ENCODE measurements at regions not wholly inside any gene's neighbourhood (a gene's known extent, or its start where the extent isn't known, plus 50 kb on each side); places are given as distances from the start of the nearest gene placed in this dataset.

DNA sequence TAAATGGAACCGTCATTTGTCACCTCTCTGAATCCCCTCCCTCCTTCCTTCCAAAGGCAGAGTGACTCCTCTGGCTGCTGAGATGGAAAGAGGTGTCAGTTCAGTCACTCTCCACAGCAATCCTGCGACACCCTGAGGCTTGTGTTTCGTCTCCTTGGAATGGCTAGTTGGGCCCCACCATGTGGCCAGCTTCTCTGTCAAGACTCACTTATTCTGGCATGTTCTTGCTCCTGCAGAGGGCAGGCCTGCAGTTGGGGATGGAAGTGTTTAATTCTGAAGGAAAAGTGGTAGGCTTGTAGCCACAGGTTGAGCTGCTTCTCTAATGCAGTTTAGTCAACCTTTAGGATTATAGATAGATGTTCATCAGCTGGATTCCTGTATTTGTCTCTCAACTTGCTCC lies 149.6 kb downstream of the LMO4 start (continued):
- TF ChIP-seq, protein P1, sequence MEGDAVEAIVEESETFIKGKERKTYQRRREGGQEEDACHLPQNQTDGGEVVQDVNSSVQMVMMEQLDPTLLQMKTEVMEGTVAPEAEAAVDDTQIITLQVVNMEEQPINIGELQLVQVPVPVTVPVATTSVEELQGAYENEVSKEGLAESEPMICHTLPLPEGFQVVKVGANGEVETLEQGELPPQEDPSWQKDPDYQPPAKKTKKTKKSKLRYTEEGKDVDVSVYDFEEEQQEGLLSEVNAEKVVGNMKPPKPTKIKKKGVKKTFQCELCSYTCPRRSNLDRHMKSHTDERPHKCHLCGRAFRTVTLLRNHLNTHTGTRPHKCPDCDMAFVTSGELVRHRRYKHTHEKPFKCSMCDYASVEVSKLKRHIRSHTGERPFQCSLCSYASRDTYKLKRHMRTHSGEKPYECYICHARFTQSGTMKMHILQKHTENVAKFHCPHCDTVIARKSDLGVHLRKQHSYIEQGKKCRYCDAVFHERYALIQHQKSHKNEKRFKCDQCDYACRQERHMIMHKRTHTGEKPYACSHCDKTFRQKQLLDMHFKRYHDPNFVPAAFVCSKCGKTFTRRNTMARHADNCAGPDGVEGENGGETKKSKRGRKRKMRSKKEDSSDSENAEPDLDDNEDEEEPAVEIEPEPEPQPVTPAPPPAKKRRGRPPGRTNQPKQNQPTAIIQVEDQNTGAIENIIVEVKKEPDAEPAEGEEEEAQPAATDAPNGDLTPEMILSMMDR (IDR thresholded peaks at IDR 0.05) = no peak
- TF ChIP-seq OVOL2 (CRISPR knock-in tag; IDR thresholded peaks at IDR 0.05; ENCODE audit: borderline replicate concordance) (no peak), NFATC4 (CRISPR knock-in tag; IDR thresholded peaks at IDR 0.05) (no peak), SP1 (CRISPR knock-in tag; conservative IDR thresholded peaks at IDR 0.05) (peak; percentile 58), TEAD1 (CRISPR knock-in tag; IDR thresholded peaks at IDR 0.05) (peak; percentile 53; the same call in 1 of the 2 replicates), NFE2L1 (CRISPR knock-in tag; IDR thresholded peaks at IDR 0.05) (peak; percentile 77; the same call in 1 of the 2 replicates), CREM (CRISPR knock-in tag; IDR thresholded peaks at IDR 0.05) (no peak)
- TF ChIP-seq, protein P2, sequence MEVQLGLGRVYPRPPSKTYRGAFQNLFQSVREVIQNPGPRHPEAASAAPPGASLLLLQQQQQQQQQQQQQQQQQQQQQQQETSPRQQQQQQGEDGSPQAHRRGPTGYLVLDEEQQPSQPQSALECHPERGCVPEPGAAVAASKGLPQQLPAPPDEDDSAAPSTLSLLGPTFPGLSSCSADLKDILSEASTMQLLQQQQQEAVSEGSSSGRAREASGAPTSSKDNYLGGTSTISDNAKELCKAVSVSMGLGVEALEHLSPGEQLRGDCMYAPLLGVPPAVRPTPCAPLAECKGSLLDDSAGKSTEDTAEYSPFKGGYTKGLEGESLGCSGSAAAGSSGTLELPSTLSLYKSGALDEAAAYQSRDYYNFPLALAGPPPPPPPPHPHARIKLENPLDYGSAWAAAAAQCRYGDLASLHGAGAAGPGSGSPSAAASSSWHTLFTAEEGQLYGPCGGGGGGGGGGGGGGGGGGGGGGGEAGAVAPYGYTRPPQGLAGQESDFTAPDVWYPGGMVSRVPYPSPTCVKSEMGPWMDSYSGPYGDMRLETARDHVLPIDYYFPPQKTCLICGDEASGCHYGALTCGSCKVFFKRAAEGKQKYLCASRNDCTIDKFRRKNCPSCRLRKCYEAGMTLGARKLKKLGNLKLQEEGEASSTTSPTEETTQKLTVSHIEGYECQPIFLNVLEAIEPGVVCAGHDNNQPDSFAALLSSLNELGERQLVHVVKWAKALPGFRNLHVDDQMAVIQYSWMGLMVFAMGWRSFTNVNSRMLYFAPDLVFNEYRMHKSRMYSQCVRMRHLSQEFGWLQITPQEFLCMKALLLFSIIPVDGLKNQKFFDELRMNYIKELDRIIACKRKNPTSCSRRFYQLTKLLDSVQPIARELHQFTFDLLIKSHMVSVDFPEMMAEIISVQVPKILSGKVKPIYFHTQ (CRISPR knock-in tag; IDR thresholded peaks at IDR 0.05) = no peak

DNA sequence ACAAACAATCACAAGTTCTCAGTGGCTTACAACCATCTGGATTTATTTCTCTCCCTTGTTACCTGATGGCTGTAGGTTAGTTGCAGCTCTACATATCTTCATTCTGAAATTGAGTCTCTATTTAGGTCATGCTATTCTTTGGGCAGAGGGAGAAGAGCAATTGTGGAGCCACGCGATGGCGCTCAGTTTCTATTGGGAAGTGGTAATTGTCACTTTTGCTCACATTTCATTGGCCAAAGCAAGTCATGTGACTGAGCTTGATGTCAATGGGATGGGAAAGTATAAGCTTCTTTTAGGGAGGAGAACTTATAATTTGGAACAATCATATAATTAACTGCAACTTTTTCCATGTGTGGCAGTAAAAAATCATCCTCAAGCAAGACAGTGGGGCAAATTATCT lies 166.5 kb downstream of the LMO4 start:
- no peak for DNase-seq (ENCODE audit: low spot score)
- H3K4me1 Mint-ChIP-seq = peaks cover 6% of the 10 kb centered on the region
- CTCF ChIA-PET = interaction anchor here (0.5 kb wide), 1 partner anchor 620 kb away, joined by 4 read pairs; no protein-coding TSS in a partner anchor
- no peaks in the 10 kb centered on the region for H3K27me3 Mint-ChIP-seq (ENCODE audit: low read depth)
- no peaks in the 10 kb centered on the region; the same call in 1 of the 2 replicates for H3K9me3 Mint-ChIP-seq
- no peak overlapping the region for H3K27ac Mint-ChIP-seq
- ATAC-seq = no peak
- no peaks in the 10 kb centered on the region for H3K36me3 Mint-ChIP-seq
- POLR2A ChIA-PET = no interaction called here
- TF ChIP-seq, protein P3, sequence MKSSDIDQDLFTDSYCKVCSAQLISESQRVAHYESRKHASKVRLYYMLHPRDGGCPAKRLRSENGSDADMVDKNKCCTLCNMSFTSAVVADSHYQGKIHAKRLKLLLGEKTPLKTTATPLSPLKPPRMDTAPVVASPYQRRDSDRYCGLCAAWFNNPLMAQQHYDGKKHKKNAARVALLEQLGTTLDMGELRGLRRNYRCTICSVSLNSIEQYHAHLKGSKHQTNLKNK (CRISPR knock-in tag; IDR thresholded peaks at IDR 0.05) = no peak
- TF ChIP-seq, protein P4, sequence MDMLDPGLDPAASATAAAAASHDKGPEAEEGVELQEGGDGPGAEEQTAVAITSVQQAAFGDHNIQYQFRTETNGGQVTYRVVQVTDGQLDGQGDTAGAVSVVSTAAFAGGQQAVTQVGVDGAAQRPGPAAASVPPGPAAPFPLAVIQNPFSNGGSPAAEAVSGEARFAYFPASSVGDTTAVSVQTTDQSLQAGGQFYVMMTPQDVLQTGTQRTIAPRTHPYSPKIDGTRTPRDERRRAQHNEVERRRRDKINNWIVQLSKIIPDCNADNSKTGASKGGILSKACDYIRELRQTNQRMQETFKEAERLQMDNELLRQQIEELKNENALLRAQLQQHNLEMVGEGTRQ (CRISPR knock-in tag; IDR thresholded peaks at IDR 0.05) = peak; percentile 69
- no peak overlapping the region for H3K4me3 Mint-ChIP-seq

DNA sequence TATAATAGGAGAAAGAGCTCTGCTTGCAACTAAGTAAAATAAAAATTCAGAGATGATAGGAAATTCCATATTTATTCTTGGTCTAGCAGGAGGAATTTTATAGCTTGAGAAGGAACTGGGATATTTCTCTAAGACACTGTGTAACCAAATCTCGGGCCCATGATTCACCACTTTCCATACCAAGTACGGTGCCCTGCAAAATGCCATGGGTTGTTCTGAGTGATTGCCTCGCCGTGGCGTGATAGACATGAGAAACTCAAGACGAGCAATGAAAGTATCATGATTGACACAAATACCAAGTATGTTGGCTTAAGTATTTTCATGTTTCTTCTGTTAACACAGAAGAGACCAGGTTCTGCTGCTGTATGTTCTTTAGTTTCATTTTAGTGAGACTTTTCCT lies 167.2 kb downstream of the LMO4 start:
- Mint-ChIP-seq H3K4me1 (peaks cover 6% of the 10 kb centered on the region), H3K36me3 (no peaks in the 10 kb centered on the region), H3K9me3 (no peaks in the 10 kb centered on the region; the same call in 1 of the 2 replicates), H3K4me3 (no peak overlapping the region), H3K27me3 (ENCODE audit: low read depth) (no peaks in the 10 kb centered on the region), H3K27ac (no peak overlapping the region)
- DNase-seq (ENCODE audit: low spot score) (no peak), ATAC-seq (no peak)
- POLR2A ChIA-PET = no interaction called here
- CTCF ChIA-PET = interaction anchor here (0.5 kb wide), 1 partner anchor 620 kb away, joined by 4 read pairs; no protein-coding TSS in a partner anchor
- no peak for TF ChIP-seq FOXJ3 (CRISPR knock-in tag; IDR thresholded peaks at IDR 0.05; ENCODE audit: borderline replicate concordance)
- TF ChIP-seq SMAD3 (CRISPR knock-in tag; IDR thresholded peaks at IDR 0.05; ENCODE audit: borderline replicate concordance) = no peak
- no peak for TF ChIP-seq EMX1 (CRISPR knock-in tag; IDR thresholded peaks at IDR 0.05)
- TF ChIP-seq, protein P5, sequence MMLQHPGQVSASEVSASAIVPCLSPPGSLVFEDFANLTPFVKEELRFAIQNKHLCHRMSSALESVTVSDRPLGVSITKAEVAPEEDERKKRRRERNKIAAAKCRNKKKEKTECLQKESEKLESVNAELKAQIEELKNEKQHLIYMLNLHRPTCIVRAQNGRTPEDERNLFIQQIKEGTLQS (CRISPR knock-in tag; conservative IDR thresholded peaks at IDR 0.05) = no peak
- TF ChIP-seq, protein P6, sequence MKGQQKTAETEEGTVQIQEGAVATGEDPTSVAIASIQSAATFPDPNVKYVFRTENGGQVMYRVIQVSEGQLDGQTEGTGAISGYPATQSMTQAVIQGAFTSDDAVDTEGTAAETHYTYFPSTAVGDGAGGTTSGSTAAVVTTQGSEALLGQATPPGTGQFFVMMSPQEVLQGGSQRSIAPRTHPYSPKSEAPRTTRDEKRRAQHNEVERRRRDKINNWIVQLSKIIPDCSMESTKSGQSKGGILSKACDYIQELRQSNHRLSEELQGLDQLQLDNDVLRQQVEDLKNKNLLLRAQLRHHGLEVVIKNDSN (CRISPR knock-in tag; IDR thresholded peaks at IDR 0.05) = no peak
- no peak for TF ChIP-seq ATF1 (CRISPR knock-in tag; IDR thresholded peaks at IDR 0.05)
- TF ChIP-seq, protein P7, sequence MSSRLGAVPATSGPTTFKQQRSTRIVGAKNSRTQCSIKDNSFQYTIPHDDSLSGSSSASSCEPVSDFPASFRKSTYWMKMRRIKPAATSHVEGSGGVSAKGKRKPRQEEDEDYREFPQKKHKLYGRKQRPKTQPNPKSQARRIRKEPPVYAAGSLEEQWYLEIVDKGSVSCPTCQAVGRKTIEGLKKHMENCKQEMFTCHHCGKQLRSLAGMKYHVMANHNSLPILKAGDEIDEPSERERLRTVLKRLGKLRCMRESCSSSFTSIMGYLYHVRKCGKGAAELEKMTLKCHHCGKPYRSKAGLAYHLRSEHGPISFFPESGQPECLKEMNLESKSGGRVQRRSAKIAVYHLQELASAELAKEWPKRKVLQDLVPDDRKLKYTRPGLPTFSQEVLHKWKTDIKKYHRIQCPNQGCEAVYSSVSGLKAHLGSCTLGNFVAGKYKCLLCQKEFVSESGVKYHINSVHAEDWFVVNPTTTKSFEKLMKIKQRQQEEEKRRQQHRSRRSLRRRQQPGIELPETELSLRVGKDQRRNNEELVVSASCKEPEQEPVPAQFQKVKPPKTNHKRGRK (CRISPR knock-in tag; IDR thresholded peaks at IDR 0.05; ENCODE audit: borderline replicate concordance) = no peak
- no peak for TF ChIP-seq ZNF317 (CRISPR knock-in tag; IDR thresholded peaks at IDR 0.05; ENCODE audit: borderline replicate concordance, low read depth)
- TF ChIP-seq, protein P8, sequence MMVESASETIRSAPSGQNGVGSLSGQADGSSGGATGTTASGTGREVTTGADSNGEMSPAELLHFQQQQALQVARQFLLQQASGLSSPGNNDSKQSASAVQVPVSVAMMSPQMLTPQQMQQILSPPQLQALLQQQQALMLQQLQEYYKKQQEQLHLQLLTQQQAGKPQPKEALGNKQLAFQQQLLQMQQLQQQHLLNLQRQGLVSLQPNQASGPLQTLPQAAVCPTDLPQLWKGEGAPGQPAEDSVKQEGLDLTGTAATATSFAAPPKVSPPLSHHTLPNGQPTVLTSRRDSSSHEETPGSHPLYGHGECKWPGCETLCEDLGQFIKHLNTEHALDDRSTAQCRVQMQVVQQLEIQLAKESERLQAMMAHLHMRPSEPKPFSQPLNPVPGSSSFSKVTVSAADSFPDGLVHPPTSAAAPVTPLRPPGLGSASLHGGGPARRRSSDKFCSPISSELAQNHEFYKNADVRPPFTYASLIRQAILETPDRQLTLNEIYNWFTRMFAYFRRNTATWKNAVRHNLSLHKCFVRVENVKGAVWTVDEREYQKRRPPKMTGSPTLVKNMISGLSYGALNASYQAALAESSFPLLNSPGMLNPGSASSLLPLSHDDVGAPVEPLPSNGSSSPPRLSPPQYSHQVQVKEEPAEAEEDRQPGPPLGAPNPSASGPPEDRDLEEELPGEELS (CRISPR knock-in tag; IDR thresholded peaks at IDR 0.05) = no peak
- no peak for TF ChIP-seq FOXK1 (CRISPR knock-in tag; IDR thresholded peaks at IDR 0.05)
- no peak for TF ChIP-seq MXD4 (CRISPR knock-in tag; IDR thresholded peaks at IDR 0.05; ENCODE audit: borderline replicate concordance)
- no peak for TF ChIP-seq NFATC4 (CRISPR knock-in tag; IDR thresholded peaks at IDR 0.05)
- TF ChIP-seq, protein P9, sequence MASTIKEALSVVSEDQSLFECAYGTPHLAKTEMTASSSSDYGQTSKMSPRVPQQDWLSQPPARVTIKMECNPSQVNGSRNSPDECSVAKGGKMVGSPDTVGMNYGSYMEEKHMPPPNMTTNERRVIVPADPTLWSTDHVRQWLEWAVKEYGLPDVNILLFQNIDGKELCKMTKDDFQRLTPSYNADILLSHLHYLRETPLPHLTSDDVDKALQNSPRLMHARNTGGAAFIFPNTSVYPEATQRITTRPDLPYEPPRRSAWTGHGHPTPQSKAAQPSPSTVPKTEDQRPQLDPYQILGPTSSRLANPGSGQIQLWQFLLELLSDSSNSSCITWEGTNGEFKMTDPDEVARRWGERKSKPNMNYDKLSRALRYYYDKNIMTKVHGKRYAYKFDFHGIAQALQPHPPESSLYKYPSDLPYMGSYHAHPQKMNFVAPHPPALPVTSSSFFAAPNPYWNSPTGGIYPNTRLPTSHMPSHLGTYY (CRISPR knock-in tag; IDR thresholded peaks at IDR 0.05) = no peak
